GM12891 (cell line): ENCODE measurements at regions not wholly inside any gene's neighbourhood (a gene's known extent, or its start where the extent isn't known, plus 50 kb on each side); places are given as distances from the start of the nearest gene placed in this dataset.

Source experiments
- PAX5 ChIP-seq: IDR thresholded peaks from 2 replicates; pipeline ENCODE4 v1.6.1; 2011; ENCODE audit warnings: low read length, moderate library complexity, mild to moderate bottlenecking; ENCODE audit not compliant: insufficient read depth, severe bottlenecking
- POLR2A ChIP-seq: IDR thresholded peaks from 2 replicates; pipeline ENCODE4 v1.6.1; 2011; ENCODE audit warnings: low read depth, low read length, control low read depth
- POLR2AphosphoS5 ChIP-seq: IDR thresholded peaks from 2 replicates; pipeline ENCODE4 v1.6.1; 2011; ENCODE audit warnings: low read depth, low read length, control low read depth
- POU2F2 ChIP-seq: IDR thresholded peaks from 2 replicates; pipeline ENCODE4 v1.6.1; 2011; ENCODE audit warnings: low read depth, mild to moderate bottlenecking, control low read depth, low read length, moderate library complexity
- SPI1 ChIP-seq: IDR thresholded peaks from 2 replicates; pipeline ENCODE4 v1.6.1; 2011; ENCODE audit warnings: low read depth, low read length, control low read depth
- TAF1 ChIP-seq: IDR thresholded peaks from 2 replicates; pipeline ENCODE4 v1.6.1; 2011; ENCODE audit warnings: low read depth, low read length, control low read depth

DNA sequence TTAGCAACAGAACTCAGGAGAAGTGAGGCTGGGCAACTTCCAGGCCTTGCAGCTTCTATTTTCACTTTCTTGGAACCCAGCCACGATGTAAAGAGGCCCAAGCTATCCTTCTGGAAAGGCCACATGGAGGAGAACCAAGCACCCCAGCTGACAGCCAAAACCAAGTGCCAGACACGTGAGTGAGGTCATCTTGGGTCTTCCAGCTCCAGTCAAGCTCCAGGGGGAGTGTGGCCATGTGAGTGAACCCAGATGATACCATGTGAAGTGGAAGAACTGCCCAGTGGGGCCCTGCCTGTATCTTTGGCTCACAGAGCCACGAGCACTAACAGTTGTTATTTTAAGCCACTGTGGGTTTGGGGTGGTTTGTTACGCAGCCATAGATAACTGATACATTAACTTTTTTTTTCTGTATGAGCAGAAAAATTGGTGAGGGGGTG, 126.8 kb upstream of the MAP1LC3B2 start:
- TF ChIP-seq POLR2A (no peak), POLR2AphosphoS5 (no peak), SPI1 (no peak), TAF1 (no peak), POU2F2 (no peak), PAX5 (no peak)
